Left lobe of liver (tissue), 2 donors: ENCODE measurements at regions not wholly inside any gene's neighbourhood (a gene's known extent, or its start where the extent isn't known, plus 50 kb on each side); places are given as distances from the start of the nearest gene placed in this dataset.

Experiments used
- ATAC-seq: fragments of 200-7000 bp; cut with Tn5 transposase; one replicate; pipeline ENCODE4 v1.9.1; 2020; ENCODE audit warnings: mild to moderate bottlenecking, moderate library complexity
- DNase-seq: peaks from one replicate; pipeline ENCODE4 v3.0.0-alpha.2; 2020; ENCODE audit warnings: low spot score
- donor health status: DM: no; HTN: no; CAD: no; lungs with moderate emphysema.
- donor health status: DM: no; HTN: yes; CAD: no.

GRCh38 chr13:78719367-78719766, 60.4 kb upstream of the OBI1 start:
- DNase-seq: no peak
- no peak for ATAC-seq

GRCh38 chr13:78714717-78715116, 55.8 kb upstream of the OBI1 start:
- ATAC-seq (no peak), DNase-seq (no peak)

GRCh38 chr13:78712831-78713230, 53.9 kb upstream of the OBI1 start:
- ATAC-seq: no peak
- DNase-seq: no peak

- DNase-seq (no peak), ATAC-seq (no peak)
Observed at GRCh38 chr13:78709028-78709427, 50.1 kb upstream of the OBI1 start.
